Cardiac muscle cell (in vitro differentiated cells and primary cell): ENCODE measurements at regions not wholly inside any gene's neighbourhood (a gene's known extent, or its start where the extent isn't known, plus 50 kb on each side); places are given as distances from the start of the nearest gene placed in this dataset.

Experiments used
- DNase-seq, 2 donors: peaks; one replicate each; pipeline versions ENCODE4 v3.0.0 to v3.0.0-alpha.2; 2010 to 2017; ENCODE audit warnings: low read depth in 1 of 2, low spot score in 1 of 2
- H3K27ac ChIP-seq: fragments of 200-600 bp; sonication (generic); 2 replicates; pipeline ENCODE4 v1.5.1; 2016
- H3K27me3 ChIP-seq: fragments of 200-600 bp; sonication (generic); 2 replicates; pipeline ENCODE4 v1.6.0; 2016; ENCODE audit warnings: control low read depth
- H3K36me3 ChIP-seq: fragments of 200-600 bp; sonication (generic); 2 replicates; pipeline ENCODE4 v1.5.1; 2016; ENCODE audit warnings: control low read depth
- H3K4me1 ChIP-seq: fragments of 200-600 bp; sonication (generic); 2 replicates; pipeline ENCODE4 v1.8.1; 2017; ENCODE audit warnings: low read depth, mild to moderate bottlenecking, mixed run types
- H3K4me3 ChIP-seq: fragments of 200-600 bp; sonication (generic); 2 replicates; pipeline ENCODE4 v1.5.1; 2016; ENCODE audit warnings: mild to moderate bottlenecking
- H3K9me3 ChIP-seq: fragments of 200-600 bp; sonication (generic); 2 replicates; pipeline ENCODE4 v1.5.1; 2017; ENCODE audit warnings: low read depth, mild to moderate bottlenecking, control low read depth
- CTCF ChIP-seq: IDR thresholded peaks from 2 replicates; pipeline ENCODE4 v1.5.1; 2012; ENCODE audit warnings: low read depth, mild to moderate bottlenecking, low read length

GRCh38 chr20:40336533-40336932 is 352.5 kb downstream of the MAFB start:
- TF ChIP-seq CTCF: no peak
- no peaks in the 10 kb centered on the region for H3K9me3 ChIP-seq
- H3K4me1 ChIP-seq: no peaks in the 10 kb centered on the region
- no peaks in the 10 kb centered on the region for H3K36me3 ChIP-seq
- no peak overlapping the region for H3K27ac ChIP-seq
- no peaks in the 10 kb centered on the region for H3K27me3 ChIP-seq
- no peak for DNase-seq
- no peak overlapping the region for H3K4me3 ChIP-seq

DNA sequence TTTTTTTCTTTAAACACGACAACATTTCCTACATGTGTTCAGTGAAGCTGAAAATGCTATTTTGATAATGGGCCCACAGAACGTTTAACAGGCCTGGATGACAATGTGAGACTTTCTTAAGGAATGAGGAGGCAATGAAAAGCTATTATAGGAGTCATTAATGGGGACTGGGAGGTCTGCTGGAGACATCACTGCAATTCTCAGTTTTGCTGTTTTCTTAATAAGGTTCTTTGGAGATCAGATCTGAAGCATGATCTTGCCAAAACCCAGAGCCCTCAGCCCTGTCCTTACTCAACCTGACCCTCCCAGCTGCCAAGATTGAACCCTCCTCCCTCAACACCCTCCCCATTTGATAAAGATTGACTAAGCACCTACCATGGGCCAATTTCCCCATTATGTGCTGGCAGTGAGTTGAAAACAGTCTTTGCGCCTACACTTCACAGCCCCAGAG is 353.1 kb downstream of the MAFB start:
- TF ChIP-seq CTCF: no peak
- no peak overlapping the region for H3K27ac ChIP-seq
- no peaks in the 10 kb centered on the region for H3K36me3 ChIP-seq

DNA sequence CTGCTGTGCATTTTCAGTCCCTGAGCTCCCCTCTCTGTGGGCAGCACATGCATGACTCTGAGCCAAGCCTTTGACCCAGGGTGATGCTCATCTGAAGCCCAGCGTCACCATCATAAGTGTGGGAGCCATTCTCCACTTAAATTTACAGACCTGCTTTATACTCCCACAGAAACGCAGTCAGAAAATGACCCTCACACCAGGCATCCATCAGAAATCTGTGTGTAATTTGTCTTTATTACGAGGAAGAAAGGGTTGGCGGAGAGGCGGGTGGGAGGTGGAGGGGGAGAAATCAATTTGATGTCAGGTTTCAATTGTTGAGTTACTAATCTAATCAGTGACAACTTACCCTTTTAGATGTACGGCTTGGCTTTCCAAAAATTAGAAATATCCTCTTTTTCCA is 353.6 kb downstream of the MAFB start:
- Histone ChIP-seq H3K36me3 (no peaks in the 10 kb centered on the region), H3K27me3 (no peaks in the 10 kb centered on the region), H3K4me1 (no peaks in the 10 kb centered on the region), H3K9me3 (no peaks in the 10 kb centered on the region), H3K27ac (no peak overlapping the region), H3K4me3 (no peak overlapping the region)
- no peak for TF ChIP-seq CTCF
- DNase-seq: no peak

More for the DNA sequence above, 353.1 kb downstream of the MAFB start:
- Histone ChIP-seq H3K4me3 (no peak overlapping the region), H3K27me3 (no peaks in the 10 kb centered on the region), H3K9me3 (no peaks in the 10 kb centered on the region), H3K4me1 (no peaks in the 10 kb centered on the region)
- peak in 1 of 2 donors; percentile 8 for DNase-seq

GRCh38 chr20:40333591-40333990 is 355.4 kb downstream of the MAFB start:
- Histone ChIP-seq H3K4me3 (no peak overlapping the region), H3K27me3 (no peaks in the 10 kb centered on the region), H3K27ac (no peak overlapping the region), H3K9me3 (no peaks in the 10 kb centered on the region), H3K4me1 (no peaks in the 10 kb centered on the region), H3K36me3 (no peaks in the 10 kb centered on the region)
- no peak for TF ChIP-seq CTCF
- DNase-seq: no peak

- H3K27ac ChIP-seq: no peak overlapping the region
- no peak for TF ChIP-seq CTCF
- DNase-seq: no peak
- H3K9me3 ChIP-seq: no peaks in the 10 kb centered on the region
- H3K4me3 ChIP-seq: no peak overlapping the region
- H3K36me3 ChIP-seq: no peaks in the 10 kb centered on the region
- no peaks in the 10 kb centered on the region for H3K27me3 ChIP-seq
- H3K4me1 ChIP-seq: no peaks in the 10 kb centered on the region
These were observed 357.1 kb downstream of the MAFB start for GRCh38 chr20:40331807-40332560.
